ENCODE measurements at regions not wholly inside any gene's neighbourhood (a gene's known extent, or its start where the extent isn't known, plus 50 kb on each side); places are given as distances from the start of the nearest gene placed in this dataset.

DNA sequence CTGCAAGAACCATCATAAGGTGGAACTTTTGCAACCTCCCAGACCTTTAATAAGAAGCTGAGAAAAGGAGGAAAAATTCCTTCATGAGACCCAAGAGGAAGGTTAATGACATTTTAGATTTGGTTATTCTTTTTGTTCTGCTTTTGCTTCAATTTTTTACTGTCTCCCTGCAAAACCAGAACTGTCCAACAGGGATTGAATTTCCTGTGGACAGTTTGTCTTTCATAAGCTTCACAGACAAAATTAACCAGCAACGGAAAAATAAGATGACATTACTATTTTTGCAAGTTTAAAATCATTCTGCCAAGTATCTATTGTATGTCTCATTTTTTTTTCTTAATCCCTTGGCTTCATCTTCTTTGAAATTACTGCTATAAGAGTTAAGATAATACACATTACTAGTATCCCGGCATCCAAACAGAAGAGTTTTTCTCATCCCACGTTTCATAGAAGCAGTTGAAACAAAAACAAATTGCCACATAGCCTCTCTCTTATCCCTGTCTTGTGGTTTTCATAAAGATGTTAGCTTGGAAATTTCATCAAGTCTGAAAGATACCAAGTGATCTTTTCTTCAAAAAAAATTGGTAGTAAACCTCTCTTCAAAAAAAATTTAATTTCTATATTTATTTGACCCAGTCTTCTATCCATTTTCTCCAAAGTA, 465.3 kb upstream of the PTBP2 start:
- FAIRE-seq (no peak), ATAC-seq (no peak), DNase-seq (ENCODE audit: extremely low read depth in 1 of 4, low spot score in 3 of 4) (no peak)
- no peaks in the 10 kb centered on the region for H3K79me2 ChIP-seq (ENCODE audit: control insufficient read depth, insufficient read depth, low read length)
- H3K27ac ChIP-seq (ENCODE audit: extremely low read depth, low read depth, low read length), result no peak overlapping the region
- no peak overlapping the region for H2AFZ ChIP-seq (ENCODE audit: low read depth, low read length)
- no peaks in the 10 kb centered on the region for H3K4me1 ChIP-seq (replicated peaks in 1 of 2; ENCODE audit: control insufficient read depth in 2 of 2, insufficient read depth in 2 of 2, low read length in 2 of 2)
- intact Hi-C loops (cut with micrococcal nuclease) (no loop called here), in situ Hi-C loops (cut with MboI) (no loop called here)
- H3K36me3 ChIP-seq (ENCODE audit: control insufficient read depth, insufficient read depth, low read length), result no peaks in the 10 kb centered on the region
- CTCF ChIA-PET (ENCODE audit: low intra/inter-chr PET ratio), result no interaction called here
- H3K27me3 ChIP-seq (ENCODE audit: control insufficient read depth in 2 of 2, insufficient read depth in 2 of 2, low read length in 2 of 2), result no peaks in the 10 kb centered on the region
- no peak overlapping the region for H3K4me3 ChIP-seq
- WGBS (ENCODE audit: insufficient coverage, low coverage, missing lambda C conversion rate), result 0% methylated on average over 3 of the region's 3 CpGs
- H4K20me1 ChIP-seq (replicated peaks; ENCODE audit: control insufficient read depth, insufficient read depth, low read length), result no peaks in the 10 kb centered on the region
- no peaks in the 10 kb centered on the region for H3K9me1 ChIP-seq (ENCODE audit: control insufficient read depth, insufficient read depth, low read length)
- no TSS peak for BruUV-seq (replicated peaks)
- POLR2A ChIA-PET, result no interaction called here
- H3K4me2 ChIP-seq (ENCODE audit: insufficient read depth, low read length), result no peak overlapping the region
- H3K9ac ChIP-seq (ENCODE audit: insufficient read depth in 1 of 2, low read depth in 2 of 2, low read length in 2 of 2), result no peak overlapping the region
- no peaks in the 10 kb centered on the region for H3K9me3 ChIP-seq (replicated peaks; ENCODE audit: control insufficient read depth, insufficient read depth, low read depth, low read length)
- TF ChIP-seq PML (IDR thresholded peaks at IDR 0.05; ENCODE audit: low read length) (no peak), BHLHE40 (IDR thresholded peaks at IDR 0.05; ENCODE audit: low read length) (no peak), FOXA1 (IDR thresholded peaks at IDR 0.05; ENCODE audit: borderline replicate concordance) (no peak), U2AF2 (optimal IDR thresholded peaks at IDR 0.05; ENCODE audit: low read depth, low read length) (no peak), CUX1 (CRISPR knock-in tag; IDR thresholded peaks at IDR 0.05) (no peak), MTF1 (CRISPR knock-in tag; IDR thresholded peaks at IDR 0.05; ENCODE audit: borderline replicate concordance) (no peak), JUN (IDR thresholded peaks at IDR 0.05; ENCODE audit: borderline replicate concordance, low read depth, low read length) (no peak), JUN (CRISPR knock-in tag; IDR thresholded peaks at IDR 0.05; ENCODE audit: borderline replicate concordance) (no peak), SRSF1 (IDR thresholded peaks at IDR 0.05; ENCODE audit: low read depth, low read length) (no peak)
- TF ChIP-seq, protein P1, sequence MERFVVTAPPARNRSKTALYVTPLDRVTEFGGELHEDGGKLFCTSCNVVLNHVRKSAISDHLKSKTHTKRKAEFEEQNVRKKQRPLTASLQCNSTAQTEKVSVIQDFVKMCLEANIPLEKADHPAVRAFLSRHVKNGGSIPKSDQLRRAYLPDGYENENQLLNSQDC (CRISPR knock-in tag; IDR thresholded peaks at IDR 0.05), result no peak
- TF ChIP-seq, protein P2, sequence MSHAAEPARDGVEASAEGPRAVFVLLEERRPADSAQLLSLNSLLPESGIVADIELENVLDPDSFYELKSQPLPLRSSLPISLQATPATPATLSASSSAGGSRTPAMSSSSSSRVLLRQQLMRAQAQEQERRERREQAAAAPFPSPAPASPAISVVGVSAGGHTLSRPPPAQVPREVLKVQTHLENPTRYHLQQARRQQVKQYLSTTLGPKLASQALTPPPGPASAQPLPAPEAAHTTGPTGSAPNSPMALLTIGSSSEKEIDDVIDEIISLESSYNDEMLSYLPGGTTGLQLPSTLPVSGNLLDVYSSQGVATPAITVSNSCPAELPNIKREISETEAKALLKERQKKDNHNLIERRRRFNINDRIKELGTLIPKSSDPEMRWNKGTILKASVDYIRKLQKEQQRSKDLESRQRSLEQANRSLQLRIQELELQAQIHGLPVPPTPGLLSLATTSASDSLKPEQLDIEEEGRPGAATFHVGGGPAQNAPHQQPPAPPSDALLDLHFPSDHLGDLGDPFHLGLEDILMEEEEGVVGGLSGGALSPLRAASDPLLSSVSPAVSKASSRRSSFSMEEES (CRISPR knock-in tag; IDR thresholded peaks at IDR 0.05), result no peak
- TF ChIP-seq, protein P3, sequence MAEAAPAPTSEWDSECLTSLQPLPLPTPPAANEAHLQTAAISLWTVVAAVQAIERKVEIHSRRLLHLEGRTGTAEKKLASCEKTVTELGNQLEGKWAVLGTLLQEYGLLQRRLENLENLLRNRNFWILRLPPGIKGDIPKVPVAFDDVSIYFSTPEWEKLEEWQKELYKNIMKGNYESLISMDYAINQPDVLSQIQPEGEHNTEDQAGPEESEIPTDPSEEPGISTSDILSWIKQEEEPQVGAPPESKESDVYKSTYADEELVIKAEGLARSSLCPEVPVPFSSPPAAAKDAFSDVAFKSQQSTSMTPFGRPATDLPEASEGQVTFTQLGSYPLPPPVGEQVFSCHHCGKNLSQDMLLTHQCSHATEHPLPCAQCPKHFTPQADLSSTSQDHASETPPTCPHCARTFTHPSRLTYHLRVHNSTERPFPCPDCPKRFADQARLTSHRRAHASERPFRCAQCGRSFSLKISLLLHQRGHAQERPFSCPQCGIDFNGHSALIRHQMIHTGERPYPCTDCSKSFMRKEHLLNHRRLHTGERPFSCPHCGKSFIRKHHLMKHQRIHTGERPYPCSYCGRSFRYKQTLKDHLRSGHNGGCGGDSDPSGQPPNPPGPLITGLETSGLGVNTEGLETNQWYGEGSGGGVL (CRISPR knock-in tag; IDR thresholded peaks at IDR 0.05), result no peak
- TF ChIP-seq, protein P4, sequence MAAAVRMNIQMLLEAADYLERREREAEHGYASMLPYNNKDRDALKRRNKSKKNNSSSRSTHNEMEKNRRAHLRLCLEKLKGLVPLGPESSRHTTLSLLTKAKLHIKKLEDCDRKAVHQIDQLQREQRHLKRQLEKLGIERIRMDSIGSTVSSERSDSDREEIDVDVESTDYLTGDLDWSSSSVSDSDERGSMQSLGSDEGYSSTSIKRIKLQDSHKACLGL (CRISPR knock-in tag; IDR thresholded peaks at IDR 0.05; ENCODE audit: borderline replicate concordance, poor library complexity, severe bottlenecking), result no peak
